CD4-positive, alpha-beta memory T cell (primary cell): ENCODE measurements at regions not wholly inside any gene's neighbourhood (a gene's known extent, or its start where the extent isn't known, plus 50 kb on each side); places are given as distances from the start of the nearest gene placed in this dataset.

Experiments
- CTCF ChIA-PET: fragments of 350-600 bp; sonication (Branson Sonifier 250); formaldehyde crosslinking; loops from one replicate; lab custom pipeline; 2021; ENCODE audit warnings: inconsistent platforms; ENCODE audit not compliant: partially characterized antibody; lab: Charles Lee
- POLR2A ChIA-PET: fragments of 350-600 bp; sonication (Branson Sonifier 250); formaldehyde crosslinking; loops from one replicate; lab custom pipeline; 2021; ENCODE audit not compliant: partially characterized antibody; lab: Charles Lee
- DNase-seq, 5 donors: peaks; one replicate each; pipeline versions ENCODE4 v3.0.0 to v3.0.0-alpha.2; 2020 to 2022; ENCODE audit warnings: mixed read lengths in 1 of 5
- H3K27ac ChIP-seq: one replicate; pipeline ENCODE4 v1.7.0; 2013; ENCODE audit warnings: low read depth, low read length
- H3K27me3 ChIP-seq: 2 replicates; pipeline ENCODE4 v1.7.0; 2013; ENCODE audit warnings: mild to moderate bottlenecking, low read length, moderate library complexity; ENCODE audit not compliant: insufficient read depth
- H3K36me3 ChIP-seq: 2 replicates; pipeline ENCODE4 v1.7.0; 2013; ENCODE audit warnings: mild to moderate bottlenecking, low read length, moderate library complexity; ENCODE audit not compliant: insufficient read depth
- H3K4me1 ChIP-seq: 2 replicates; pipeline ENCODE4 v1.7.0; 2013; ENCODE audit warnings: mild to moderate bottlenecking, low read length, moderate library complexity; ENCODE audit not compliant: insufficient read depth
- H3K4me3 ChIP-seq, 2 donors: one replicate each; pipeline ENCODE4 v1.7.0; 2013; ENCODE audit warnings: low read length in 2 of 2, mild to moderate bottlenecking in 1 of 2
- H3K9me3 ChIP-seq, 2 donors: one replicate each; pipeline ENCODE4 v1.7.0; 2013; ENCODE audit warnings: low read length in 2 of 2, control low read depth in 1 of 2; ENCODE audit not compliant: control insufficient read depth in 1 of 2
- H3K27ac Mint-ChIP-seq, 7 donors: one replicate each; pipeline ENCODE4 v1.8.0; 2020 to 2021; ENCODE audit warnings: mixed read lengths in 7 of 7, mild to moderate bottlenecking in 6 of 7, inconsistent platforms in 3 of 7, moderate library complexity in 3 of 7
- H3K27me3 Mint-ChIP-seq, 2 donors: one replicate each; pipeline ENCODE4 v1.8.0; 2020 to 2021; ENCODE audit warnings: mixed read lengths in 2 of 2
- H3K36me3 Mint-ChIP-seq, 2 donors: one replicate each; pipeline ENCODE4 v1.8.0; 2020 to 2021; ENCODE audit warnings: mixed read lengths in 2 of 2, inconsistent platforms in 1 of 2, mild to moderate bottlenecking in 1 of 2
- H3K4me1 Mint-ChIP-seq, 4 donors: one replicate each; pipeline ENCODE4 v1.8.0; 2020 to 2021; ENCODE audit warnings: mixed read lengths in 4 of 4, mild to moderate bottlenecking in 1 of 4
- H3K4me3 Mint-ChIP-seq, 8 donors: one replicate each; pipeline ENCODE4 v1.8.0; 2020 to 2021; ENCODE audit warnings: mixed read lengths in 8 of 8, mild to moderate bottlenecking in 7 of 8, moderate library complexity in 6 of 8, inconsistent platforms in 3 of 8
- H3K9me3 Mint-ChIP-seq, 8 donors: one replicate each; pipeline ENCODE4 v1.8.0; 2020 to 2021; ENCODE audit warnings: mixed read lengths in 8 of 8, mild to moderate bottlenecking in 5 of 8, inconsistent platforms in 3 of 8, moderate library complexity in 1 of 8
- intact Hi-C: fragments of 100-400 bp; cut with micrococcal nuclease; formaldehyde crosslinking; loops from one replicate; pipeline ENCODE4 v1.15.1; 2023

GRCh38 chr9:515665-516064 is 301.0 kb downstream of the DOCK8 start:
- Mint-ChIP-seq H3K27ac (peak overlapping the region; percentile 14 to 90 (median 74)), H3K27me3 (no peaks in the 10 kb centered on the region), H3K36me3 (peaks cover 0 to 9% of the 10 kb centered on the region in 2 donors), H3K9me3 (peaks cover 0 to 7% (median 2%) of the 10 kb centered on the region in 8 donors), H3K4me1 (peaks cover 20 to 71% (median 36%) of the 10 kb centered on the region in 4 donors), H3K4me3 (peak overlapping the region in 7 of 8 donors; percentile 0 to 73 (median 45))
- Histone ChIP-seq H3K9me3 (no peaks in the 10 kb centered on the region), H3K36me3 (no peaks in the 10 kb centered on the region), H3K4me3 (no peak overlapping the region), H3K4me1 (peaks cover 36% of the 10 kb centered on the region), H3K27me3 (no peaks in the 10 kb centered on the region), H3K27ac (no peak overlapping the region)
- ChIA-PET CTCF (interaction anchor here (0.6 to 1.0 kb wide), 3 partner anchors 10 to 13 kb away, joined by 3 to 5 read pairs (median 4); partner anchors contain the start of gene KANK1), POLR2A (interaction anchor here (0.6 to 1.3 kb wide), 3 partner anchors 11 to 47 kb away, joined by 3 to 10 read pairs (median 3); partner anchors contain the start of gene KANK1)
- peak in 3 of 5 donors; percentile 24 to 28 (median 25) for DNase-seq
- intact Hi-C loops, result no loop called here

- peak overlapping the region in 1 of 2 donors; percentile 5 for H3K4me3 ChIP-seq
- CTCF ChIA-PET, result no interaction called here
- H3K4me3 Mint-ChIP-seq, result peak overlapping the region in 5 of 8 donors; percentile 57 to 88 (median 86)
- H3K4me1 ChIP-seq, result peaks cover 36% of the 10 kb centered on the region
- H3K27me3 Mint-ChIP-seq, result no peaks in the 10 kb centered on the region
- H3K9me3 ChIP-seq, result no peaks in the 10 kb centered on the region
- peak overlapping the region in 5 of 7 donors; percentile 85 to 98 (median 92) for H3K27ac Mint-ChIP-seq
- no peak overlapping the region for H3K27ac ChIP-seq
- no peak for DNase-seq
- H3K27me3 ChIP-seq, result no peaks in the 10 kb centered on the region
- no peaks in the 10 kb centered on the region for H3K36me3 ChIP-seq
- POLR2A ChIA-PET, result no interaction called here
- intact Hi-C loops, result loop anchor here (2.0 kb wide), 1 partner anchor 13 kb away; the partner anchor contains the start of gene KANK1
- peaks cover 0 to 4% of the 10 kb centered on the region in 2 donors for H3K36me3 Mint-ChIP-seq
- H3K9me3 Mint-ChIP-seq, result peaks cover 0 to 7% (median 2%) of the 10 kb centered on the region in 8 donors
- H3K4me1 Mint-ChIP-seq, result peaks cover 20 to 73% (median 29%) of the 10 kb centered on the region in 4 donors
These were observed 303.3 kb downstream of the DOCK8 start for GRCh38 chr9:517993-518392.

- H3K36me3 Mint-ChIP-seq, result peaks cover 0 to 4% of the 10 kb centered on the region in 2 donors
- no peaks in the 10 kb centered on the region for H3K27me3 Mint-ChIP-seq
- no peaks in the 10 kb centered on the region for H3K9me3 ChIP-seq
- DNase-seq, result peak in 2 of 5 donors; percentile 19 to 45
- peaks cover 36% of the 10 kb centered on the region for H3K4me1 ChIP-seq
- H3K27ac ChIP-seq, result no peak overlapping the region
- H3K27ac Mint-ChIP-seq, result peak overlapping the region in 5 of 7 donors; percentile 85 to 98 (median 92)
- H3K27me3 ChIP-seq, result no peaks in the 10 kb centered on the region
- H3K4me3 Mint-ChIP-seq, result peak overlapping the region in 6 of 8 donors; percentile 52 to 88 (median 83)
- ChIA-PET POLR2A (no interaction called here), CTCF (no interaction called here)
- intact Hi-C loops, result loop anchor here (2.0 kb wide), 1 partner anchor 14 kb away; the partner anchor contains the start of gene KANK1
- peaks cover 0 to 7% (median 2%) of the 10 kb centered on the region in 8 donors for H3K9me3 Mint-ChIP-seq
- H3K4me3 ChIP-seq, result peak overlapping the region in 1 of 2 donors; percentile 5
- H3K4me1 Mint-ChIP-seq, result peaks cover 20 to 75% (median 30%) of the 10 kb centered on the region in 4 donors
- H3K36me3 ChIP-seq, result no peaks in the 10 kb centered on the region
These were observed 303.9 kb downstream of the DOCK8 start for GRCh38 chr9:518540-518939.

GRCh38 chr9:519579-519978 is 304.9 kb downstream of the DOCK8 start:
- H3K27me3 Mint-ChIP-seq, result no peaks in the 10 kb centered on the region
- ChIA-PET CTCF (interaction anchor here (0.8 kb wide), 1 partner anchor 10 kb away, joined by 3 read pairs; no protein-coding TSS in a partner anchor), POLR2A (interaction anchor here (0.9 kb wide), 1 partner anchor 15 kb away, joined by 3 read pairs; the partner anchor contains the start of gene KANK1)
- Histone ChIP-seq H3K36me3 (no peaks in the 10 kb centered on the region), H3K9me3 (no peaks in the 10 kb centered on the region), H3K27me3 (no peaks in the 10 kb centered on the region), H3K4me1 (peaks cover 32% of the 10 kb centered on the region), H3K27ac (no peak overlapping the region), H3K4me3 (no peak overlapping the region)
- peaks cover 0 to 4% of the 10 kb centered on the region in 2 donors for H3K36me3 Mint-ChIP-seq
- H3K27ac Mint-ChIP-seq, result peak overlapping the region in 5 of 7 donors; percentile 31 to 98 (median 78)
- intact Hi-C loops, result loop anchor here (2.0 kb wide), 1 partner anchor 15 kb away; the partner anchor contains the start of gene KANK1
- H3K4me3 Mint-ChIP-seq, result peak overlapping the region in 1 of 8 donors; percentile 41
- no peak for DNase-seq
- H3K4me1 Mint-ChIP-seq, result peaks cover 15 to 70% (median 25%) of the 10 kb centered on the region in 4 donors
- peaks cover 0 to 4% (median 0%) of the 10 kb centered on the region in 8 donors for H3K9me3 Mint-ChIP-seq

GRCh38 chr9:520302-520701 is 305.6 kb downstream of the DOCK8 start:
- Histone ChIP-seq H3K9me3 (no peaks in the 10 kb centered on the region), H3K27ac (no peak overlapping the region), H3K36me3 (no peaks in the 10 kb centered on the region), H3K4me1 (peaks cover 26% of the 10 kb centered on the region), H3K27me3 (no peaks in the 10 kb centered on the region), H3K4me3 (no peak overlapping the region)
- Mint-ChIP-seq H3K4me1 (peaks cover 12 to 67% (median 23%) of the 10 kb centered on the region in 4 donors), H3K9me3 (peaks cover 0 to 4% (median 0%) of the 10 kb centered on the region in 8 donors), H3K4me3 (no peak overlapping the region), H3K27me3 (no peaks in the 10 kb centered on the region), H3K27ac (peak overlapping the region in 4 of 7 donors; percentile 17 to 98 (median 56)), H3K36me3 (peaks cover 0 to 4% of the 10 kb centered on the region in 2 donors)
- intact Hi-C loops, result no loop called here
- CTCF ChIA-PET, result no interaction called here
- DNase-seq, result no peak
- POLR2A ChIA-PET, result interaction anchor here (0.9 kb wide), 1 partner anchor 16 kb away, joined by 3 read pairs; the partner anchor contains the start of gene KANK1

- H3K27me3 ChIP-seq, result no peaks in the 10 kb centered on the region
- Mint-ChIP-seq H3K4me1 (peaks cover 0 to 49% (median 11%) of the 10 kb centered on the region in 4 donors), H3K9me3 (no peaks in the 10 kb centered on the region), H3K36me3 (peaks cover 0 to 3% of the 10 kb centered on the region in 2 donors), H3K27me3 (peaks cover 0 to 3% of the 10 kb centered on the region in 2 donors), H3K4me3 (no peak overlapping the region), H3K27ac (peak overlapping the region in 1 of 7 donors; percentile 1)
- no peaks in the 10 kb centered on the region for H3K9me3 ChIP-seq
- intact Hi-C loops, result no loop called here
- DNase-seq, result no peak
- H3K27ac ChIP-seq, result no peak overlapping the region
- no peak overlapping the region for H3K4me3 ChIP-seq
- ChIA-PET CTCF (interaction anchor here (0.6 kb wide), 1 partner anchor 32 kb away, joined by 3 read pairs; no protein-coding TSS in a partner anchor), POLR2A (no interaction called here)
- peaks cover 8% of the 10 kb centered on the region for H3K4me1 ChIP-seq
- H3K36me3 ChIP-seq, result no peaks in the 10 kb centered on the region
These were observed 307.5 kb downstream of the DOCK8 start for GRCh38 chr9:522190-522589.

- Histone ChIP-seq H3K9me3 (no peaks in the 10 kb centered on the region), H3K36me3 (no peaks in the 10 kb centered on the region), H3K4me1 (peaks cover 6% of the 10 kb centered on the region), H3K27ac (no peak overlapping the region), H3K4me3 (no peak overlapping the region), H3K27me3 (no peaks in the 10 kb centered on the region)
- intact Hi-C loops, result no loop called here
- no peak for DNase-seq
- CTCF ChIA-PET, result no interaction called here
- POLR2A ChIA-PET, result no interaction called here
- H3K36me3 Mint-ChIP-seq, result peaks cover 0 to 4% of the 10 kb centered on the region in 2 donors
- no peaks in the 10 kb centered on the region for H3K9me3 Mint-ChIP-seq
- peaks cover 0 to 3% of the 10 kb centered on the region in 2 donors for H3K27me3 Mint-ChIP-seq
- H3K4me3 Mint-ChIP-seq, result no peak overlapping the region
- H3K4me1 Mint-ChIP-seq, result peaks cover 0 to 44% (median 11%) of the 10 kb centered on the region in 4 donors
- peak overlapping the region in 3 of 7 donors; percentile 2 to 26 (median 10) for H3K27ac Mint-ChIP-seq
These were observed 308.0 kb downstream of the DOCK8 start for GRCh38 chr9:522658-523057.
